ENCODE measurements at regions not wholly inside any gene's neighbourhood (a gene's known extent, or its start where the extent isn't known, plus 50 kb on each side); places are given as distances from the start of the nearest gene placed in this dataset.

DNA sequence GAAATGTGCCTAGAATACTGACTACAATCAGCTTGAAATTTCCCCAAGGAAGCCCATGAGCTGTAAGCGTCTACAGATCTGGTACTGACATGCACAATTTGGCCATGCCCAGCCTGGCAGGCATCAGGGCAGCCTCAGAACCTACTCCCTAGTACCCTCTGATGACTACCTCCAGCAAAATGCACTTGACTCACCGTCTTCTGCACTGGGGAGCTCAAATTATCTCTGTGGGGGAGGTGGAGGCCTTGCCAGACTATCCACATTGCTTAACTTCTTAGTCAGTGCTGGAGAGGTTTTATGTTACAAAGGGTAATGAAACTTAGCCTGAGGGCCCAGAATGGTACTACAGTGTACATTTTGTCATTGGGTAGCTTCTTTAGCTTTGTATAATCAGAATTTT lies 126.0 kb upstream of the ADGRF1 start:
- no peak for DNase-seq (ENCODE audit: low spot score)

DNA sequence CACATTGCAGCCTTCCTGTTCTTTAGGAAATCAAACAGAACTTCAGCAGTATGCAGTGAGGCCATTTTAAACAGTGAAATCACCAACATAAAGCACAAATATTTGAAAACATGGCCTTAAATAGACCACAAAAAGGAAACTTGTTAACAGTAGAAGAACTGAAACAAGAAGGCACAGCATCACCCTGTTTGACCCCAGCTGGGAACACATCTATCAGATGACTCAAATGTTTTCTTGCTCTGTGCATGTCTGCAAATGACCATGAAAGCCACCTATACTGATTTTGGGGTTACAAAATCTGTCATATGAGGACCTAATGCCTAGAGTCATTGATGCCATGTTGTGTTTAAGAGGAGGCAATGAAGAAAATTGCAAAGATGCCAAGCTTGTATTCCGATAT lies 123.8 kb upstream of the ADGRF1 start:
- no peak for DNase-seq (ENCODE audit: low spot score)
- TF ChIP-seq, protein P1, sequence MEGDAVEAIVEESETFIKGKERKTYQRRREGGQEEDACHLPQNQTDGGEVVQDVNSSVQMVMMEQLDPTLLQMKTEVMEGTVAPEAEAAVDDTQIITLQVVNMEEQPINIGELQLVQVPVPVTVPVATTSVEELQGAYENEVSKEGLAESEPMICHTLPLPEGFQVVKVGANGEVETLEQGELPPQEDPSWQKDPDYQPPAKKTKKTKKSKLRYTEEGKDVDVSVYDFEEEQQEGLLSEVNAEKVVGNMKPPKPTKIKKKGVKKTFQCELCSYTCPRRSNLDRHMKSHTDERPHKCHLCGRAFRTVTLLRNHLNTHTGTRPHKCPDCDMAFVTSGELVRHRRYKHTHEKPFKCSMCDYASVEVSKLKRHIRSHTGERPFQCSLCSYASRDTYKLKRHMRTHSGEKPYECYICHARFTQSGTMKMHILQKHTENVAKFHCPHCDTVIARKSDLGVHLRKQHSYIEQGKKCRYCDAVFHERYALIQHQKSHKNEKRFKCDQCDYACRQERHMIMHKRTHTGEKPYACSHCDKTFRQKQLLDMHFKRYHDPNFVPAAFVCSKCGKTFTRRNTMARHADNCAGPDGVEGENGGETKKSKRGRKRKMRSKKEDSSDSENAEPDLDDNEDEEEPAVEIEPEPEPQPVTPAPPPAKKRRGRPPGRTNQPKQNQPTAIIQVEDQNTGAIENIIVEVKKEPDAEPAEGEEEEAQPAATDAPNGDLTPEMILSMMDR (IDR thresholded peaks at IDR 0.05; ENCODE audit: extremely low read depth, missing control alignments): no peak

More for the DNA sequence above, 126.0 kb upstream of the ADGRF1 start:
- TF ChIP-seq, protein P1 (IDR thresholded peaks at IDR 0.05; ENCODE audit: extremely low read depth, missing control alignments): no peak

DNA sequence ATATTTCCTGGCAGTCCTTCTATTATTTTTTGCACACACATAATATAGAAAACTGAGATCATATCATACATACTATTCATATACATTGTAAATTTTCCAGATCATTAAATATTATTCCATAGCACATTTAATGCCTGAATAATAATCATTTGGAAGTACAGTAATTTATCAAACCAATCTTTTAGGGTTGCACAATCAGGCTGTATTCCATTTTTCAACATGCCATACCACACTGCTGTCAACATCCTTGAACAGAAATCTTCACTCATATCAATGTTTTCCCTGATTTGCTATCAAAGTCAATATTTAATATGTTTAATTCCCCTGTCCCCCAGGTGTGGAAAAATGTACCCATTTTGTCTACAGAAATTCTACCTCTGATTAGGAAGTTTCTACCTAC lies 122.7 kb upstream of the ADGRF1 start:
- no peak for DNase-seq (ENCODE audit: low spot score)
- TF ChIP-seq, protein P1 (IDR thresholded peaks at IDR 0.05; ENCODE audit: extremely low read depth, missing control alignments): no peak

DNA sequence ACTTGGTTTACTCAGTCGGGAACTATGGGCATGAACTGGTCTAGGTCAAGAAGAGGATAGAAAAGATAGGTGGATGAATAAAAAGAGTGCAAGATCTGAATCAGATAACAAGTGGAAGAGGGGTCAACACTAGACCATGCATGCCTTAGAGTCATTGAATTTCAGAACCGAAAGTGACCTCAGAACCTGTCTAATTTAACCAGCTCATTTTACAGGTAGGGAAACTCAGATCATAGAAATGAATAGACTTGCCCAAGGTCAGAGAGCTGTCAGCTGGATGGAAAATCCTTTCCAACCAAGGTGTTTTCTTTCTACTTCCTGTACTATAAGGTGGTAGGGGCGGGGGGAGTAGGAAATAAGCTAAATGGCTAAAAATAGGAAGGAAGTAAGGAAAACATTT lies 121.4 kb upstream of the ADGRF1 start:
- TF ChIP-seq, protein P1 (IDR thresholded peaks at IDR 0.05; ENCODE audit: extremely low read depth, missing control alignments): no peak
- DNase-seq (ENCODE audit: low spot score): no peak

DNA sequence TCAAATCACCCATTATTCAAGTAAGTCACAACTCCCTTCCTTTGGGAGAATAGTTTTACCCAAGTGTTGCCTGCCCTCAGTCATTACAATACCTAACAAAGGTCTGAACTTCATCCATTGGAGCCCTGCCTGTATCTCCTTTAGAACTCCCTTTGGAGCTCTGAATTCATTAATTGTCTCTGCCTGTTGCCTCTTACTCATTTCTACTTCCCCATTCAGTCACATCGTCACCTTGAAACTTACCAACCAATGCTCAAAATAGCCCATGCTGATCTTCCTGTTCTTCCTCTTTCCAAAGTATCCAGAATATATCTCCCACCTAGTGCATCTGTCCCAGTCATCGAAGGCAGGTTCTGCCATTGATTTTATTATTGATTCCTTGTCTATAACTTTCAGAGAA lies 120.7 kb upstream of the ADGRF1 start:
- DNase-seq (ENCODE audit: low spot score): no peak
- TF ChIP-seq, protein P1 (IDR thresholded peaks at IDR 0.05; ENCODE audit: extremely low read depth, missing control alignments): no peak

DNA sequence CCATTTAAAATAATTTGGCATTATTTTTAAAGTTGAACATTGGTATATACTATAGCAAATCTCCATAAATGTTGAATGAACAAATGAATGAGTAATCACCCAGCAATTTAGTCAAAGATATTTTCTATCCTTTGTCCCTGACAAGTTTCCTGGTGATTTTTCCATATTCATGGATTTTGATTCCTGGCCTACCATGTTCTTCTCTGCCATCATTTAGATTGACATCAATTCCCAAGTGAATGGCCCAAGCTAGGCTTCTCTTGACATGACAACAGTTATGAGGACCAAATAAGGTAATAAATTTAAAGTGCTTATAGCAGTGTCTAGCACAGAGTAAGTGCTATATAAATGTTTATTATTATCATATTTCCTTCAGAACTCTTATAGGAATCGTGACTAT lies 120.1 kb upstream of the ADGRF1 start:
- TF ChIP-seq, protein P1 (IDR thresholded peaks at IDR 0.05; ENCODE audit: extremely low read depth, missing control alignments): no peak
- DNase-seq (ENCODE audit: low spot score): no peak

DNA sequence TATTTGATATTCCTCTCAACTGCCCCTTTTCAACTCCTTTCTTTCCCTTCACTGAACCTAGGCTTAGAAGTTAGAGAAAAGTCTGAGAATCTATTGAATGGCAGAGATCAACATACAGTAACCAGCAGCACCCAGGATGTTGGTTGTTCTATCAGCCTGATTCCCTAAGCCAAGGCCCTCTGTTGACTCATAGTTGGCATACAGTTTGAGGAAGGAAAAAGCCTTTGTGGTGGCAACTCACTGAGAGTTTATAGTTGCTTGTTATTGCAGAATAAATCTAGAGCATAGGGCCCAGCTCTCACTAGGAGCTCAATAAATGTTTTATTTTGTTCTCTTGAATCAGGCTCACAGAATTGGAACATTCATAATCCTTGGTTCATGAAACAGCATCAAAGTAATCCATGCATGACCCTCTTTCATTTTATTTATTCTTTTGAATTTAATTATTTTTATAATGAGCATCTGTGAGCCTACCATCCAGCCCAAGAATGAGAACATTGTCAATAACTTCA lies 119.1 kb upstream of the ADGRF1 start:
- DNase-seq (ENCODE audit: low spot score): no peak
- TF ChIP-seq, protein P1 (IDR thresholded peaks at IDR 0.05; ENCODE audit: extremely low read depth, missing control alignments): no peak
